Medulla oblongata (tissue), 1 donor: ENCODE measurements at regions not wholly inside any gene's neighbourhood (a gene's known extent, or its start where the extent isn't known, plus 50 kb on each side); places are given as distances from the start of the nearest gene placed in this dataset.

Source experiments
- DNase-seq: peaks from one replicate; pipeline ENCODE4 v3.0.0-alpha.2; 2015; ENCODE audit errors: extremely low spot score

DNA sequence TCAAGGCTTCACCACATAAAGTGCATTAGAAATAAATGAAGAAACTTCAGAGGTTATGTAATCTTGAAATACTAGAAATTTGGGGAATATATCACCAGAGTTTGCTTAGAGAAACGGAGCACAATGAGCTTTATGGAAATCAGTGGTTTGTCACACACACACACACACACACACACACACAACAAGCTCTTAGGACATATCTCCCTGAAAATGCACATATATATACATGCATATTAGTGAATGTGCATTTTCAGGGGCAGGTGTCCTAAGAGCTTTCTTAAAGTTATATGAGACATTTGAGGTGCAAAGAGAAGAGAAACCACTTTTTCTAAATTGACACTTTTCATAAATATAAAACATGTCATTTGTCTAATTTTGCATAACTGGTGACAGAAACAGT is 93.7 kb upstream of the CARD18 start:
- no peak for DNase-seq

DNA sequence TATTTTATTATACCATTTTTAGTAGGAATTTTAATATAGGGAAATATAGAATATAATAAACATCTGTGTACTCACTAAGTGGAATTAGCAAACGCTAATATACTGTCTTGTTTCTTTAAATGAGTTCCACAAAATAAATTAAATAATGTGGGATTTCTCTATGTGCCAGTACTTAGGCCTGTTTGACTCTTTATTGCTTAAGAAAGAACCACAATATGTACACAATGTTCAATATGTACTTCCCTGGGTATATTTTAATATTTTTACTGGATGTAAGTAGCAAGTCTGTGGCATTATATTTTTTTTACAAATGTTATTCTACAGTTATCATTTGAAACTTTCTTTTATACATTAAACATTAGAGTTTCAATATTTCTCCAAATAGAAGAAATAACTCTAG is 92.5 kb upstream of the CARD18 start:
- DNase-seq: no peak

DNA sequence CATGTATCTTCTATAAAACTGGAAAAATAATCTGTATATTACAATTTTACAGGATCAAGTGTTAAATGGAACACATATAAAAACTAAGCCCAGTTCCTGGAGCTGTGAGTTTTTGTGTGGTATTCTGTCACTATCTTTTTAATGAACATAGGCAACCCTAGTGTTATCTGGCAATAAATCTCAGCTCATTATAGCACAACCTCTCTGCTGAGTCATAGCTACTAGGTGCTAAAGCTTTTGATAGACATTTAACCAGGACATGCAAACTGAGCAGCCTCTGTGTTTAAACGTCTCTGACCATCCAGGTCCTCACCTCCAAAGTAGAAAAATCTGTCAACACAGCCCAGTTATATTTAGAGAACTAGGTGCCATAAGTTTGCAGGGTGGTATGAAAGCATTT is 91.0 kb upstream of the CARD18 start:
- no peak for DNase-seq

DNA sequence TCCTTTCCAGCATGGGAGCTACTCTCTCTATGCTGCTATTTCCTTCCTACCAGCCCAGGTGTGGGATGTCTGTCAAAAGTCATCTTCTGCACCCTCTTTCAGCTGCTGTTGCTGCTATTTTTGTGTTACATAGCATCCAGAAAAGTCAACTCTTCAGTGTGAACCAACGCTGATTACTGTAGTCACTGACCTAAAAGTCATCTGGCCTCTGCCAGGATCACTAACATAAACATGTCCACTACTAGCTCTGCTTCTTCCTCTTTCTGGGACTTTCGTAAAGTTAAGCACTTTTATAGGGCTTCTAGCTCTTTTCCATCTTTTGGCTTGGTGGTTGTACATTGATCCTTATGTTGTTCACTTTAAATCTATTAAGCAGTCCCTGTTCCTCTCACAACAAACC is 90.2 kb upstream of the CARD18 start:
- peak; percentile 24 for DNase-seq

DNA sequence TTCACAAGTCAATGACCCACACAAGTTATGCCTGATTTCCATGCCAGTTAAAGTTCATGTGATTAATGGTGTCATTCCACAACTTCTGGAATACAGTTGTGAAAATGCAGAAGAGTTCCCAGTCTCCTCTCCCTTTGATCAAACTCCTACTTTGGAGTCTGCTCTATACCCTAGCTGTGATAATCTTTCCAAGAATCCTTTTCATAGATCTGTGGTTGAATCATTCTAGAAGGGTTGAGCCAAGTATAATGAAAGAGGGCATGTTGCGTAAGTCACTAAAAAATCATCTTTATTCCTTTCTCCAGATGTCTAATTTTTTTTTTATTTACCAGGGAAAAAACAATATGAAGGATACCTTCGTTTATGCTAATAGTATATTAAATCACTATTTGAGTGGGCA is 89.7 kb upstream of the CARD18 start:
- DNase-seq: no peak

DNA sequence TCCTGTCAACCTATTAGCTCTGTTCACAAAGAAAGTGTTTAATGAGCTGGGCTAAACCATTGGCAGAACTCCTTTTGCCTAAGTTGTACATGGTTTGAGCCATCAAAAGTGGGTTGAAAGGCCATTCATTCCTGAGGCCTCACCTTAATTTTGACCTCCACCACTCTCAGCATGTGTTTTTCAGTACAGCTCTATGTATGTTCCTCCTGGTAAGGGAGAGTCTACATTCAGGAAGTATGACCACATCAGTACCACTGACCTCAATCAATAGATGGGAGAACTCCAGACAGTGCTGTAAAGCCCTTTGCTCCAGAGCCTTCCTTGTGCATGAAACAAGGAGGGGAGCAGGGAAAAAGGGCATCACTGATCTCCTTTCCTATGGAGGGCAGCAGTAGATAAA is 87.8 kb upstream of the CARD18 start:
- no peak for DNase-seq

DNA sequence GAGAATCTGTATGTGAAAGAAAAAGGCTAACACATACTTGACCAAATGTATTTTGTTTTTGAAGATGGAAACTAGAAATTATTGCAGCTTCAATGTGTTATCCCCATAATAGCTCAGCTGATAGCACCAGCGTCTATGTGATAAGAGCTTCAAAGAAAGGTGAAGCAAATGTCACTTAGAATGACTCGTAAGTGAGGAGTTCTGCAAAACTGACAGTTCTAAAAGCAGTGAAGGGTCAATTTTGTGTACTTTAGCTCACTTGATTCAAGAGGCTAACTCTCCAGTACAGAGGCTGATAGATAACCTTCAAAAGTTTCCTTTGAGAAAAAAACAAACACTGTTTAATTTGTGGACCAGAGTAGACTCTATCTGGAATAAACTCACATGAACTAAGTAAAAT is 87.2 kb upstream of the CARD18 start:
- DNase-seq: no peak

DNA sequence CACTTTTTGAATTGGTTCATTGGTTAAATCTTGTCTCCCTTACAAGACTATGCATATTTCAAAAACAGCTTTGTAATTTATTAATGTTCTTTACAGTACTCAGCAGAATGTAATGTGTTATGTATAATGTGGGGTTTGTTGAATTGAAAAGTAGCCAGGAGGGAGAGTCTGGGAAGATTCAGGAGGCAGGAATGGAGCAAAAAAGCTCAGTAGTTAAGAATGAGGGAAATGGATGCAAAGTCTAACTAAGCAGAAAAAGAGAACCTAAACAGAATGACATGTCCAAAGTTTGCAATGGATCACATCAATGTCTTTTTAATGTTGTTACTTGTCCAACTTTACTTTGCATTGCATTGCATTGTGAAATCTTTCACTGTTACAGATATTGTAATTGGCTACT is 86.5 kb upstream of the CARD18 start:
- no peak for DNase-seq

DNA sequence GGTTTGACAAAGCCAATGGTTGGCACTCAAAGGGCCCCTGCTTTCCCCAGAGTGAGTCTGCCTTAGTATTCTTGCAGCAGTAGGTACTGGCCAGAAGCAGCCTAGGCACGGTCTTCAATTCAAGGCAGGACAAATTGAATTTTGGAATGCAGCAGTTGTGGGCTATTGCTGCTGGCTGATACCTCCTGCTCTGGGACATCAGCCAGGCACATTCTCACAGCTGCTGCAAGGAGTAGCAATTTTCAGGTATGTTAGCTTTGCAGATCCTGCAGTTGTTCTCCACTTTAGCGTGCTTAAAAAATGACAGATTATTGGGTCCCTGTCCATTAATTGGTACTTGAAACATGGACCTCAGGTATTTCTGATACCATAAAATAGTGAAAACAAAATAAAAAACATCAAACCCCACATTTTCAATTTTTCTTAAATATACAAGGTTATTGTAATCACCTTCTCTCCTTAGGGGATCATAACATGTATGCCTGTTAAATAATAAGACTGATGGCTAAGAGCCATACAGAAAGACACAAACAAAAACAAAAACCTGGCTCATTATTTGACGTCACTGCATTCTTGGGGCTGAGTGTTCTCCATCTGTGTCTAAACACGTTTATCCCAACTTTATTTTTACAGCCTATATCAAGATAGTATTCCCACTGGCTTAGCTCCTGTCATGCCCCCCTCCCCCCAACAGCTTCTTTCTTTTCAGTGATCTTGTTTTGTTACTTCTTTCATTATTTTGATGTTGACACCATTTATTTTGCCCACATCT is 85.1 kb upstream of the CARD18 start:
- no peak for DNase-seq

DNA sequence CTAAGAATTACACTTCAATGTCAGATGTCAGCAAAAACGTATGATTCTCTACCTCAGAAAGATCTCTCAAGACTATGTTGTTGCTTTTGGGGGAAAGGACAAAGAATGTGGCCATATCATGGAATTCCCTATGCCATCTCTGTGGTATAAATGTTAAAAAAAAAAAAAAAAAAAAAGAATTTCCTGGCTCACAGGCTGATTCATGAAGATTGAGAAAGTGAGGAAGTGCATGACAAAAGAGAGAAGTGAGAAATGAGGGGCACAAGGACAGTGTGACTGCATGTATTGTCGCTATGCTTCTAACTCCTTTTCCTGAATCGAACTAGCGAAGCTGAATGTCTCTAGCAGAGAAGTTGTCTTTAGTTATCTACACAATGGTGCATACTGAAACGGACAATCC is 80.6 kb upstream of the CARD18 start:
- peak; percentile 58 for DNase-seq

DNA sequence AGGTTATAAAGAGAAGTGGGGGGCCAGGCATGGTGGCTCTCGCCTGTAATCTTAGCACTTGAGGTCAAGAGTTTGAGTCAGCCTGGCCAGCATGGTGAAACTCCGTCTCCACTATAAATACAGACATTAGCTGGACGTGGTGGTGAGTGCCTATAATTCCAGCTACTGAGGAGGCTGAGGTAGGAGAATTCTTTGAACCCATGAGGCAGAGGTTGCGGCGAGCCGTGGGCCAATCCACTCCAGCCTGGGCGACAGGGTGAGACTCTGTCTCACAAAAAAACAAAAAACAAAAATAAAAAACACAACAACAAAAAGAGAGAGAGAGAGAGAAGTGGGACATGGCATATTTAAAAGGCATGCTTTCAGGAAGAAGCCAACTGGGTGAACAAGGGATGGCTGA is 80.1 kb upstream of the CARD18 start:
- DNase-seq: no peak

DNA sequence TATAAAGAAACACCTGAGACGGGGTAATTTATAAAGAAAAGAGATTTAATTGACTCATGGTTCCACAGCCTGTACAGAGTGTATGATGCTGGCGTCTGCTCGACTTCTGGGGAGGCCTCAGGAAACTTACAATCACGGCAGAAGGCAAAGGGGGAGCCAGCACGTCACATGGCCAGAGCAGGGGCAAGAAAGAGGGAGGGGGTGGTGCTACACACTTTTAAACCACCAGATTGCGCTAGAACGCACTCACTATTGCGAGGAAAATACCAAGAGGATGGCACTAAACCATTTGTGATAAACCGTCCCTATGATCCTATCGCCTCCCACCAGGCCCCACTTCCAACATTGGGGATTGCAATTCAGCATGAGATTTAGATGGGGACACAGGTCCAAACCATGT is 79.7 kb upstream of the CARD18 start:
- DNase-seq: no peak

DNA sequence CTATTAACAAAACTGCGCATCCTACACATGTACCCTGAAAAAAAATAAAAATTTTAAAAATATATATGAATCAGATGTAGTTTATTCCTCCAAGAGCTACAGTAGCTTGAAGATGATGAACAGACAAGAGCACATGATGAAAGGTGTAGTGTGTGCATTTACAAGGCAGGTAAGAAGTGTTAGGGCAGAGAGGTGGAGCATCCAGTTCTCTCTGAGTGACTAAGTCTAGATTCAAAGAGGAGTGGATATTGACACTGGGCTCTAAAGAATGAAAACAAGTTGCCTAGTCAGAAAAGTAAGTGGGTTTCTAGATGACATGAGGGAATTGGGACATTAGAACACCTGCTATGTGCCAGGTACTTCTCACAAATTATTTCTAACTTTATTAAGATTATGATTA is 76.0 kb upstream of the CARD18 start:
- DNase-seq: no peak

DNA sequence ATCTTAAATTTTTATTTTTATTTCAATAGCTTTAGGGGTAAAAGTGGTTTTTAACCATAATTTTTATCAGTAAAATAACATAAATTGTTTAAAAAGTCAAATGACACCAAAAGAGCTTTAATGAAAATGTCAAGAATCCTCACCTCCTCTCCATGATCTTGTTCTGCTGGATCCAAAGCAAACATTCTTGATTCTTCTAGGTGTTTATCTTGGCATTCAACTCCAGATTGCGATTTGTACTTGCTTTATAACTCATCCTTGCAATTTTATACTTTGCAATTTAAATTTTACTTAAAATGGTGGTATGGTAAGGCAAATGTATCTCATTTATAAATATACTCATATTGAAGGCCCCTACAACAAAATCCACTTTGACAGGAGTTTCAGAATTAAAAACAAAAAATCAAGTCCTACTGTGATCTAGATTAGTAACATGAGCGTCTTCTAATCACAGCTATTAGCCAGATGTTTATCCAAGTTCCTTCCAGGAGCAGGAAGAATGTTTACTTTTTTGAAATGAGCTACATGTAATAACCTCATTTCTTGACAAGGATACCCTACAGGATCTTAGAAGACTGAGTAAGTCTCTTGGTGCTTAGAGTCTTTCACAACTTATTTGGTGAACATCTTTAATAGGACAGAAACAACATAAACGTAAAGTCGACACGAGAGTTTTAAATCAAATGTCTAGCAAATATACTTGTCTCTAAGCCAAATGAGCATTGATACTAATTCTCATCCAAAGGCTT is 72.4 kb upstream of the CARD18 start:
- DNase-seq: no peak

DNA sequence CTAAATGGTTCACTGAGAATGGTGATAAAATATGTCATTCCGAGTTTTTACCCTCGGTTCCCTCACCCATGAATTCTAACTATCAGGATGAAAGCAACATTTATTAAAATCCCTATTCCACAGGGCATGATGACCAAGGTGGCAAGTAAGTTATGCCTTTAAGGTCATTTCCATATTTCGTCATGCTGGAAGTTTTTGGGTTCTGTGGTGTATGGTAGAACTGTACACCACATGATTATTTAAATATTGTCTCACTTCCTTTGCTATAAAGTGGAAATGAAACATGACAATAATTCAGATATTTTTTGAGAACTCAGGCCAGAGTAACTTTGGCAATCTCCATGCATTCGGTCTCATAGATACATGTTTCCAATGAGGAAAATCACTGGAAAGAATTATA is 68.5 kb upstream of the CARD18 start:
- DNase-seq: no peak

DNA sequence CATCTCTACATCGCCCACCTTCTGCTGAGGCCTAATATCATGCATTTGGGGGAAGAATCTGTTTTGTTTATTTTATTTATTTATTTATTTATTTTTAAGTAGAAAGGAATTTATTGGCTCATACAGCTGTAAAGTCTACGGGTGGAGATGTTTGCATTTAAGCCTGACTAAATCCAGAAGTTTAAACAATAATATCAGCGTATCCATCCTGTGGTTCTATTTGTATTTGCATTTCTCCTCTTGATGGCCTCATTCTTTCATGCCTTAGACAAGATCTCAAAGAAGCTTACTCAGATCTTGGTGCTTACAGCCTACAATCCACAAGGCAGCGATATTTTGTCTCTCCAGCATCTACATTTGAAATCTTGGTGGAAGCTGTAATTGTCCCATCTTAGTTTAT is 67.1 kb upstream of the CARD18 start:
- no peak for DNase-seq

DNA sequence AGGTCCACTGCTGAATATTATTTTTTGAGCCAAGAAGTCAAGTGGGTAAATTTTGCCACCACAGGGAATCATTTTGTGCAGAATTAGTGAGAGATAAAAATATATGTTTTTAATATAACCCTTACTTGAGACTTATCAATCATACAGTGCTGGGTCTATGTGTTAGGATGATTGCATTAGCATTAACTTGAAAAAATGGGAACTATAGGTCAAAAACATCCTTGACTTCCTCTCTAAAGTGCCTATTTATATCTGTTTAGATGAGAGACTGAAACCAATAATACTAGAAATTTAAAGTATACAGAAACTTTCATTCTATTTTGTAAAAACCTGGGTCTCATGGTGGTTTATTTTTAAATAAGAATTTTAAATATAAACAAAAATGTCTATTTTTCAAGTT is 65.1 kb upstream of the CARD18 start:
- no peak for DNase-seq

DNA sequence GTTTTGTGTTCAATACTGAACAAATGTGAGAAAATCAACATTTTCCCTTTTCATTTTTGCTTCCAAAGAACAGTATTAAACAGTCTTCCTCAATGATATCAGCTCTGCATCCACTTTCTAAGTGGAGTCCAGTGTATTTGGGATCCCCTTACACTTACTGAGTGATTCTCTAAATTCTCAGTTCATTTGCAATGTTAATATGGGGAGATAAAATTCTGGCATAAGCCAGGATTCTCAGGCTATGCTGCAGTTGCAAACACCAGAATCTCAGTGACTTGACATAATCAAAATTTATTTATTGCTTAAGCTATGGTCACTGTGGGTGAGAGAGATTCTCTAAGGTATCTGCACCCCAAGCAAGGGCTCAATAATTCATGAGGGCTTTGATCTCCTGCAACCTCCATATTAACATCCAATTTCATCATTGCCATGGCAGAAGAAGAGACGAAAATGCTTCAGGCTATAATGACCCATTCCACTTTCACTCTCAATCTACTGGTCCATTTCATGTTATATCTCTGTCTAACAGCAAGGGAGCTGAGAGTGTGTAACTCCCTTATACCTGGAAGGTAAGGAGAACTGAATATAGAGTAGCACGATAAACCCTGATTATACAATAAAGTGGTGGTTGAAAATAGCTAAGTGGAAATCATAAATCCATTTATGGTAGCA is 64.1 kb upstream of the CARD18 start:
- DNase-seq: no peak

DNA sequence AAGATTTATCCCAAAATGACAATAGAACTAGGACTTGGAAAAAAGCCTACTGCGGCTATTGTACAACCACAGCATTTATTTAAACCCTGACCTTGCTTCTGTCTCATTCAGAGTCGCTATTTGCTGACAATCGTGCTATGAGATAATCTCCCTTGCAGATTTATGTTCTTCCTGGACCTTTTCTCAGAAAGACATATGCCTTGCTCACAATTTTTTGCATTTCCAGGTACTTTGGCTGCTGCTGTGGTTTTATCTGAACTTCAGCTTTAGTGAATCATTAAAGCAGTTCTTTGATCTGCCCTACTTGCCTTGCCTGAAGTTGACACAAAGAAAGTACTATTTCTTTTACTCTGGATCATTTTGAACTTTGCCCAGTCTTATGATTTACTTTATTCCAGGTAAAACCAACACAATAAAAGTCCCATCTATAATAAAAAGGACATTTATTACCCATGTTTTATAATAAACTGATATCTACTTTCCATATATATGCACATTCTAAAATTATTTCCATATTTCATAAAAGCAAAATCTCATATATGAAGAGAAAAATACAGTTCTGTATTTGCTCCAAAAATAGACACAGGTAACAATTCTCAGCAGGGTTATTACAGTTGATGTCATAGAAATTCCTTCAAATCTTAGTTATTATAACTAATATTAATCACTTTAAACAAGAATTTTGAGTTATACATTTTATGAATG is 63.4 kb upstream of the CARD18 start:
- DNase-seq: no peak

DNA sequence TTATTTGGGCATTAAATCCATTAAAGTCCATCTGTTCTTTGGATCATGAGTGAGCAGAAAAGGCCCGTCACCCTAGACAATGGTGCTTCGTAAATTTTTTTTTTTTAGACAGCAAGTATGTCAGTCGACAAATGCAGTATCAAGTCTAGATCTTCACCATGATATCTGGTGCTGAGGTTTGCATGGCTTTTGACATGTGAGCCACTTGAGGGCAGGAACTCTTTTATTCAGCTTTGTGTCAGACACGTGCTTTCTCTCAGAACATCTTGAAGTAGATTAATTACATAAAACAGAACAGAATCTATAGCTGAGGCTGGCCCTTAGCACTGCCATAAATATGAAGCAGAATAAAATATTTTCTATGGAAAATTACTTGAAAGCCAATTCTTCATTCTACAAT is 62.9 kb upstream of the CARD18 start:
- no peak for DNase-seq

DNA sequence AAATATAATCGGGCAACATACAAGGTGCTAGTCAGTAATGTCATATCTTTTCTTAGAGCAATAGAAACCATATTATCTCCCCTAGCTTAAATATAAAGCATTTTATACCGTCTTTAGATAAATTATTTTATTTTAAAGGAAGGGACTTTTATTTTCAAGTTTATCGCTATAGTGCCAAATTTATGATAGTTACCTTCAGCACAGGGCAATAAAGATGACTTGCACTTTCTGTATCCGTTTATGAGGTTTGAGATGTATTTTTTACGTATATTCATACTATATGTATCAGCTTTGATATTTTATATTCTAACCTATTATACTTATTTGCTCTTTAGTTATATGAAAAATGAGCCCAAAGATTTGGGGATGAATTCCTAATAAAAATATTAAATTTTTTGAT is 61.6 kb upstream of the CARD18 start:
- DNase-seq: no peak

DNA sequence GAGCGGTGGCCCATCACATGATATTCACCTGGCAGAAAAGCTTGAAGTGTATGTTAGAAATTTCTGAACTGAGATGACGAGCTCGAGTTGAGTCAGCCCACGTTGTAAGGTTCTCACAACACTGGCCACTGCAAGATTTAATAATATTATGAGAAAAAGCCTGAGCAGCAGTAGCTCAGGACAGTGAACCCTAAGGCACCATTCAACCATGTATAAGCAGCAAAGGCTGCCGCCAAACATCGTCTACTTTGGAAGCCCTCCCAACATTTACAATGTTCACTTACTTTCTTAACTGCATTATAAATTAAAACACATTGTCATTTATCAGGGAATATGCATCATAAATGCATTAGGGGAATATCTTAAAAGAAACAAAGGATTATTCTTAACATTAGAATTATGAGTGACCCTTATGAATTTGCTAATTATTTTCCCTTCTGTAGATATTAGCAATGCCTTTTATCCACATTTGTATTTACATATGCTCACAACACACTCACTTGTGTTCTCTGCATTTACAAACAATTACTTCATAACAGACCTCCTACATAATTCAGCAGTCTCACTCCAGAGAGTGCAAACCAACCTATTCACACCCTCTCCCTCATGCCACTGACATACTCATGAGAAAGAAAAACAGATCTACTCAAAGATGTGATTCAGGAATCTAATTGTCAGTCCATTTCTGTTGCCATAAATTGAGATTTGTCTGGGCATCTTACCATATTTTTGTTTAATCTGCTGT is 57.7 kb upstream of the CARD18 start:
- no peak for DNase-seq
